ENCODE measurements at regions not wholly inside any gene's neighbourhood (a gene's known extent, or its start where the extent isn't known, plus 50 kb on each side); places are given as distances from the start of the nearest gene placed in this dataset.
"Not testable (repeated sequence)": the region's sequence is repeated elsewhere in the genome, so short reads cannot be mapped to it uniquely, and the experiment has no call there.

- Histone ChIP-seq H3K4me3 (ENCODE audit: low read depth, low read length) (no peak overlapping the region), H3K36me3 (ENCODE audit: control insufficient read depth, insufficient read depth, low read length) (no peaks in the 10 kb centered on the region), H3K27me3 (ENCODE audit: control insufficient read depth, insufficient read depth, low read length) (no peaks in the 10 kb centered on the region)
- DNase-seq (ENCODE audit: low read depth), result no peak
- no peak for TF ChIP-seq CTCF (IDR thresholded peaks at IDR 0.05; ENCODE audit: insufficient read depth, low read length, poor library complexity, severe bottlenecking)
Measured at GRCh38 chr7:115574681-115575291, 455.8 kb downstream of the TFEC start.

GRCh38 chr7:115572111-115572510 is 458.5 kb downstream of the TFEC start:
- TF ChIP-seq CTCF (IDR thresholded peaks at IDR 0.05; ENCODE audit: insufficient read depth, low read length, poor library complexity, severe bottlenecking), result no peak
- no peaks in the 10 kb centered on the region for H3K27me3 ChIP-seq (ENCODE audit: control insufficient read depth, insufficient read depth, low read length)
- H3K36me3 ChIP-seq (ENCODE audit: control insufficient read depth, insufficient read depth, low read length), result no peaks in the 10 kb centered on the region
- H3K4me3 ChIP-seq (ENCODE audit: low read depth, low read length), result no peak overlapping the region
- DNase-seq (ENCODE audit: low read depth), result no peak

- TF ChIP-seq CTCF (IDR thresholded peaks at IDR 0.05; ENCODE audit: insufficient read depth, low read length, poor library complexity, severe bottlenecking), result no peak
- Histone ChIP-seq H3K4me3 (ENCODE audit: low read depth, low read length) (no peak overlapping the region), H3K36me3 (ENCODE audit: control insufficient read depth, insufficient read depth, low read length) (no peaks in the 10 kb centered on the region), H3K27me3 (ENCODE audit: control insufficient read depth, insufficient read depth, low read length) (no peaks in the 10 kb centered on the region)
- DNase-seq (ENCODE audit: low read depth), result no peak
Measured at GRCh38 chr7:115561335-115562110, 469.0 kb downstream of the TFEC start.

- H3K27me3 ChIP-seq (ENCODE audit: control insufficient read depth, insufficient read depth, low read length), result no peaks in the 10 kb centered on the region
- H3K36me3 ChIP-seq (ENCODE audit: control insufficient read depth, insufficient read depth, low read length), result no peaks in the 10 kb centered on the region
- TF ChIP-seq CTCF (IDR thresholded peaks at IDR 0.05; ENCODE audit: insufficient read depth, low read length, poor library complexity, severe bottlenecking), result no peak
- no peak overlapping the region for H3K4me3 ChIP-seq (ENCODE audit: low read depth, low read length)
- no peak for DNase-seq (ENCODE audit: low read depth)
Measured at GRCh38 chr7:115559877-115560276, 470.7 kb downstream of the TFEC start.

GRCh38 chr7:115558161-115558560 is 472.4 kb downstream of the TFEC start:
- Histone ChIP-seq H3K27me3 (ENCODE audit: control insufficient read depth, insufficient read depth, low read length) (no peaks in the 10 kb centered on the region), H3K4me3 (ENCODE audit: low read depth, low read length) (no peak overlapping the region), H3K36me3 (ENCODE audit: control insufficient read depth, insufficient read depth, low read length) (no peaks in the 10 kb centered on the region)
- TF ChIP-seq CTCF (IDR thresholded peaks at IDR 0.05; ENCODE audit: insufficient read depth, low read length, poor library complexity, severe bottlenecking), result no peak
- no peak for DNase-seq (ENCODE audit: low read depth)

- H3K36me3 ChIP-seq (ENCODE audit: control insufficient read depth, insufficient read depth, low read length); DNase-seq (ENCODE audit: low read depth); H3K27me3 ChIP-seq (ENCODE audit: control insufficient read depth, insufficient read depth, low read length); H3K4me3 ChIP-seq (ENCODE audit: low read depth, low read length): not testable (repeated sequence)
Measured at GRCh38 chr7:115557296-115557695, 473.3 kb downstream of the TFEC start.
